ACC112 (cell line): ENCODE measurements at regions not wholly inside any gene's neighbourhood (a gene's known extent, or its start where the extent isn't known, plus 50 kb on each side); places are given as distances from the start of the nearest gene placed in this dataset.

Source experiments
- H2AFZ ChIP-seq: fragments of 200-600 bp; sonication (generic); one replicate; pipeline ENCODE4 v1.6.0; 2017; ENCODE audit warnings: antibody characterized with exemption, low read length; ENCODE audit not compliant: unreplicated experiment
- H3K27ac ChIP-seq: fragments of 200-600 bp; sonication (generic); 2 replicates; pipeline ENCODE4 v1.5.1; 2014; ENCODE audit warnings: low read depth, mild to moderate bottlenecking, antibody characterized with exemption, low read length, moderate library complexity
- H3K27me3 ChIP-seq: fragments of 200-600 bp; sonication (generic); 2 replicates; pipeline ENCODE4 v1.6.1; 2014; ENCODE audit warnings: mild to moderate bottlenecking, antibody characterized with exemption, low read length, moderate library complexity, mixed read lengths; ENCODE audit not compliant: insufficient read depth
- H3K36me3 ChIP-seq: fragments of 200-600 bp; sonication (generic); 2 replicates; pipeline ENCODE4 v1.6.1; 2016; ENCODE audit warnings: mild to moderate bottlenecking, antibody characterized with exemption, low read length, moderate library complexity, mixed read lengths; ENCODE audit not compliant: insufficient read depth
- H3K4me1 ChIP-seq: fragments of 200-600 bp; sonication (generic); one replicate; pipeline ENCODE4 v1.6.1; 2016; ENCODE audit warnings: low read length, mixed read lengths; ENCODE audit not compliant: insufficient read depth, unreplicated experiment, control insufficient read depth
- H3K4me3 ChIP-seq: fragments of 200-600 bp; sonication (generic); 2 replicates; pipeline ENCODE4 v1.5.1; 2014; ENCODE audit warnings: mild to moderate bottlenecking, low read depth, low read length
- H3K79me2 ChIP-seq: fragments of 200-600 bp; sonication (generic); one replicate; pipeline ENCODE4 v1.6.0; 2016; ENCODE audit warnings: low read length; ENCODE audit not compliant: control insufficient read depth, unreplicated experiment, insufficient read depth

- Histone ChIP-seq H3K36me3 (no peaks in the 10 kb centered on the region), H3K79me2 (no peaks in the 10 kb centered on the region), H3K4me1 (no peaks in the 10 kb centered on the region), H3K27ac (no peak overlapping the region), H3K4me3 (no peak overlapping the region), H3K27me3 (no peaks in the 10 kb centered on the region), H2AFZ (no peak overlapping the region)
These were observed 349.6 kb upstream of the MKI67 start for GRCh38 chr10:128475686-128476367.

GRCh38 chr10:128476368-128476725 lies 350.1 kb upstream of the MKI67 start:
- no peaks in the 10 kb centered on the region for H3K79me2 ChIP-seq
- no peak overlapping the region for H2AFZ ChIP-seq
- H3K4me1 ChIP-seq, result no peaks in the 10 kb centered on the region
- H3K27me3 ChIP-seq, result no peaks in the 10 kb centered on the region
- H3K27ac ChIP-seq, result no peak overlapping the region
- H3K36me3 ChIP-seq, result no peaks in the 10 kb centered on the region
- no peak overlapping the region for H3K4me3 ChIP-seq

GRCh38 chr10:128476845-128477244 lies 350.6 kb upstream of the MKI67 start:
- no peaks in the 10 kb centered on the region for H3K4me1 ChIP-seq
- H2AFZ ChIP-seq, result no peak overlapping the region
- no peaks in the 10 kb centered on the region for H3K79me2 ChIP-seq
- no peak overlapping the region for H3K27ac ChIP-seq
- H3K4me3 ChIP-seq, result no peak overlapping the region
- no peaks in the 10 kb centered on the region for H3K36me3 ChIP-seq
- H3K27me3 ChIP-seq, result no peaks in the 10 kb centered on the region

GRCh38 chr10:128480601-128481000 lies 354.4 kb upstream of the MKI67 start:
- H3K4me3 ChIP-seq, result no peak overlapping the region
- no peak overlapping the region for H2AFZ ChIP-seq
- no peaks in the 10 kb centered on the region for H3K4me1 ChIP-seq

GRCh38 chr10:128481152-128481840 lies 355.1 kb upstream of the MKI67 start:
- no peaks in the 10 kb centered on the region for H3K79me2 ChIP-seq
- H2AFZ ChIP-seq, result no peak overlapping the region
- no peak overlapping the region for H3K27ac ChIP-seq
- no peak overlapping the region for H3K4me3 ChIP-seq
- H3K36me3 ChIP-seq, result no peaks in the 10 kb centered on the region
- H3K4me1 ChIP-seq, result no peaks in the 10 kb centered on the region
- H3K27me3 ChIP-seq, result no peaks in the 10 kb centered on the region

More at GRCh38 chr10:128480601-128481000, 354.4 kb upstream of the MKI67 start:
- H3K27ac ChIP-seq, result no peak overlapping the region
- no peaks in the 10 kb centered on the region for H3K27me3 ChIP-seq
- no peaks in the 10 kb centered on the region for H3K79me2 ChIP-seq
- no peaks in the 10 kb centered on the region for H3K36me3 ChIP-seq

GRCh38 chr10:128482052-128482451 lies 355.8 kb upstream of the MKI67 start:
- Histone ChIP-seq H3K27me3 (no peaks in the 10 kb centered on the region), H3K27ac (no peak overlapping the region)

GRCh38 chr10:128483216-128483615 lies 357.0 kb upstream of the MKI67 start:
- no peak overlapping the region for H3K27ac ChIP-seq
- H3K79me2 ChIP-seq, result no peaks in the 10 kb centered on the region
- H3K4me3 ChIP-seq, result no peak overlapping the region
- no peak overlapping the region for H2AFZ ChIP-seq
- no peaks in the 10 kb centered on the region for H3K36me3 ChIP-seq
- H3K27me3 ChIP-seq, result no peaks in the 10 kb centered on the region
- no peaks in the 10 kb centered on the region for H3K4me1 ChIP-seq

More at GRCh38 chr10:128482052-128482451, 355.8 kb upstream of the MKI67 start:
- Histone ChIP-seq H3K4me1 (no peaks in the 10 kb centered on the region), H3K4me3 (no peak overlapping the region), H3K79me2 (no peaks in the 10 kb centered on the region), H3K36me3 (no peaks in the 10 kb centered on the region), H2AFZ (no peak overlapping the region)

GRCh38 chr10:128484041-128484440 lies 357.8 kb upstream of the MKI67 start:
- H3K36me3 ChIP-seq, result no peaks in the 10 kb centered on the region
- H3K79me2 ChIP-seq, result no peaks in the 10 kb centered on the region

GRCh38 chr10:128485701-128486235 lies 359.5 kb upstream of the MKI67 start:
- Histone ChIP-seq H3K27me3 (no peaks in the 10 kb centered on the region), H3K79me2 (no peaks in the 10 kb centered on the region), H3K4me3 (no peak overlapping the region), H3K36me3 (no peaks in the 10 kb centered on the region), H3K4me1 (no peaks in the 10 kb centered on the region), H3K27ac (no peak overlapping the region), H2AFZ (no peak overlapping the region)

More at GRCh38 chr10:128484041-128484440, 357.8 kb upstream of the MKI67 start:
- H3K4me1 ChIP-seq, result no peaks in the 10 kb centered on the region
- H3K27ac ChIP-seq, result no peak overlapping the region
- H3K27me3 ChIP-seq, result no peaks in the 10 kb centered on the region
- no peak overlapping the region for H3K4me3 ChIP-seq
- no peak overlapping the region for H2AFZ ChIP-seq

GRCh38 chr10:128487517-128487916 lies 361.3 kb upstream of the MKI67 start:
- H3K27ac ChIP-seq, result no peak overlapping the region
- no peaks in the 10 kb centered on the region for H3K4me1 ChIP-seq
- no peaks in the 10 kb centered on the region for H3K27me3 ChIP-seq
- no peaks in the 10 kb centered on the region for H3K79me2 ChIP-seq
- no peaks in the 10 kb centered on the region for H3K36me3 ChIP-seq
- H3K4me3 ChIP-seq, result no peak overlapping the region
- H2AFZ ChIP-seq, result no peak overlapping the region
